ENCODE measurements at regions not wholly inside any gene's neighbourhood (a gene's known extent, or its start where the extent isn't known, plus 50 kb on each side); places are given as distances from the start of the nearest gene placed in this dataset.

DNA sequence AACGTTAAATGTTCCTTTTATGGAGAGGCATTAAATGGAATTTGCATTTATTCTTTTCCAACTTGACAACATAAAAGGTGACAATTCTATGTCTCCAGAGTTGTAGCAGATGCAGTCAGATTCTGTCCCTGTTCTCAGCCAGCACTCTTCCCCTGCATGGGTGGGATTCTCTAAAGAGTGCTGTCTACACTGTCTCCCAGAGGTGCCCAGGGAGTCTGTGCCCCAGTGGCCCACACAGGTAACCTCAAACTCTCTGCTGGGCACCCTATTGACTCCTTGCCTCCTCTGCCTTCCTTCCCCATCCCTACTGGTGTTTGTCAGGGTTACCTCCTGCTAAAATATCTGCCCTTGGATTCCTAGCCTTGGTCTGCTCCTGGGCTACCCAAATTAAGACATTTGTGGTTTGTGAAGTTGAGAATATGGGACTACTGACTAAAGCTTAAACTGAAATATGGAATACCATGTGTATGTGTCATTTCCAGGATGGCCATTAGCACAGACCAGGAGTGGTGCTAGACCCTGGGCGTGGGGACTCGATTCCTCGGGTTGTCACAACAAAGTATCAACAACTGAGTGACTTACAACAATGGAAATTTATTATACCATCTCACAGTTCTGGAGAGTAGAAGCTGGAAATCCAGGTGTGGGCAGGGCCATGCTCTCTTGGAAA is 284.7 kb downstream of the CDH26 start:
- TF ChIP-seq, protein P1, sequence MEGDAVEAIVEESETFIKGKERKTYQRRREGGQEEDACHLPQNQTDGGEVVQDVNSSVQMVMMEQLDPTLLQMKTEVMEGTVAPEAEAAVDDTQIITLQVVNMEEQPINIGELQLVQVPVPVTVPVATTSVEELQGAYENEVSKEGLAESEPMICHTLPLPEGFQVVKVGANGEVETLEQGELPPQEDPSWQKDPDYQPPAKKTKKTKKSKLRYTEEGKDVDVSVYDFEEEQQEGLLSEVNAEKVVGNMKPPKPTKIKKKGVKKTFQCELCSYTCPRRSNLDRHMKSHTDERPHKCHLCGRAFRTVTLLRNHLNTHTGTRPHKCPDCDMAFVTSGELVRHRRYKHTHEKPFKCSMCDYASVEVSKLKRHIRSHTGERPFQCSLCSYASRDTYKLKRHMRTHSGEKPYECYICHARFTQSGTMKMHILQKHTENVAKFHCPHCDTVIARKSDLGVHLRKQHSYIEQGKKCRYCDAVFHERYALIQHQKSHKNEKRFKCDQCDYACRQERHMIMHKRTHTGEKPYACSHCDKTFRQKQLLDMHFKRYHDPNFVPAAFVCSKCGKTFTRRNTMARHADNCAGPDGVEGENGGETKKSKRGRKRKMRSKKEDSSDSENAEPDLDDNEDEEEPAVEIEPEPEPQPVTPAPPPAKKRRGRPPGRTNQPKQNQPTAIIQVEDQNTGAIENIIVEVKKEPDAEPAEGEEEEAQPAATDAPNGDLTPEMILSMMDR (IDR thresholded peaks at IDR 0.05; ENCODE audit: insufficient read depth, low read length), result no peak
- TF ChIP-seq, protein P2, sequence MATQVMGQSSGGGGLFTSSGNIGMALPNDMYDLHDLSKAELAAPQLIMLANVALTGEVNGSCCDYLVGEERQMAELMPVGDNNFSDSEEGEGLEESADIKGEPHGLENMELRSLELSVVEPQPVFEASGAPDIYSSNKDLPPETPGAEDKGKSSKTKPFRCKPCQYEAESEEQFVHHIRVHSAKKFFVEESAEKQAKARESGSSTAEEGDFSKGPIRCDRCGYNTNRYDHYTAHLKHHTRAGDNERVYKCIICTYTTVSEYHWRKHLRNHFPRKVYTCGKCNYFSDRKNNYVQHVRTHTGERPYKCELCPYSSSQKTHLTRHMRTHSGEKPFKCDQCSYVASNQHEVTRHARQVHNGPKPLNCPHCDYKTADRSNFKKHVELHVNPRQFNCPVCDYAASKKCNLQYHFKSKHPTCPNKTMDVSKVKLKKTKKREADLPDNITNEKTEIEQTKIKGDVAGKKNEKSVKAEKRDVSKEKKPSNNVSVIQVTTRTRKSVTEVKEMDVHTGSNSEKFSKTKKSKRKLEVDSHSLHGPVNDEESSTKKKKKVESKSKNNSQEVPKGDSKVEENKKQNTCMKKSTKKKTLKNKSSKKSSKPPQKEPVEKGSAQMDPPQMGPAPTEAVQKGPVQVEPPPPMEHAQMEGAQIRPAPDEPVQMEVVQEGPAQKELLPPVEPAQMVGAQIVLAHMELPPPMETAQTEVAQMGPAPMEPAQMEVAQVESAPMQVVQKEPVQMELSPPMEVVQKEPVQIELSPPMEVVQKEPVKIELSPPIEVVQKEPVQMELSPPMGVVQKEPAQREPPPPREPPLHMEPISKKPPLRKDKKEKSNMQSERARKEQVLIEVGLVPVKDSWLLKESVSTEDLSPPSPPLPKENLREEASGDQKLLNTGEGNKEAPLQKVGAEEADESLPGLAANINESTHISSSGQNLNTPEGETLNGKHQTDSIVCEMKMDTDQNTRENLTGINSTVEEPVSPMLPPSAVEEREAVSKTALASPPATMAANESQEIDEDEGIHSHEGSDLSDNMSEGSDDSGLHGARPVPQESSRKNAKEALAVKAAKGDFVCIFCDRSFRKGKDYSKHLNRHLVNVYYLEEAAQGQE (IDR thresholded peaks at IDR 0.05; ENCODE audit: insufficient replicate concordance, low read depth), result no peak
- no peak for TF ChIP-seq POLR2AphosphoS5 (IDR thresholded peaks at IDR 0.05; ENCODE audit: low read depth)

Data from HL-60 (cell line).